Cardiac muscle cell (in vitro differentiated cells and primary cell): ENCODE measurements at regions not wholly inside any gene's neighbourhood (a gene's known extent, or its start where the extent isn't known, plus 50 kb on each side); places are given as distances from the start of the nearest gene placed in this dataset.
"Not testable (repeated sequence)": the region's sequence is repeated elsewhere in the genome, so short reads cannot be mapped to it uniquely, and the experiment has no call there.

Experiments
- DNase-seq, 2 donors: peaks; one replicate each; pipeline versions ENCODE4 v3.0.0 to v3.0.0-alpha.2; 2010 to 2017; ENCODE audit warnings: low read depth in 1 of 2, low spot score in 1 of 2
- H3K27ac ChIP-seq: fragments of 200-600 bp; sonication (generic); 2 replicates; pipeline ENCODE4 v1.5.1; 2016
- H3K27me3 ChIP-seq: fragments of 200-600 bp; sonication (generic); 2 replicates; pipeline ENCODE4 v1.6.0; 2016; ENCODE audit warnings: control low read depth
- H3K36me3 ChIP-seq: fragments of 200-600 bp; sonication (generic); 2 replicates; pipeline ENCODE4 v1.5.1; 2016; ENCODE audit warnings: control low read depth
- H3K4me1 ChIP-seq: fragments of 200-600 bp; sonication (generic); 2 replicates; pipeline ENCODE4 v1.8.1; 2017; ENCODE audit warnings: low read depth, mild to moderate bottlenecking, mixed run types
- H3K4me3 ChIP-seq: fragments of 200-600 bp; sonication (generic); 2 replicates; pipeline ENCODE4 v1.5.1; 2016; ENCODE audit warnings: mild to moderate bottlenecking
- H3K9me3 ChIP-seq: fragments of 200-600 bp; sonication (generic); 2 replicates; pipeline ENCODE4 v1.5.1; 2017; ENCODE audit warnings: low read depth, mild to moderate bottlenecking, control low read depth
- TF ChIP-seq, protein P1 (sequence below): IDR thresholded peaks from 2 replicates; pipeline ENCODE4 v1.5.1; 2012; ENCODE audit warnings: low read depth, mild to moderate bottlenecking, low read length

DNA sequence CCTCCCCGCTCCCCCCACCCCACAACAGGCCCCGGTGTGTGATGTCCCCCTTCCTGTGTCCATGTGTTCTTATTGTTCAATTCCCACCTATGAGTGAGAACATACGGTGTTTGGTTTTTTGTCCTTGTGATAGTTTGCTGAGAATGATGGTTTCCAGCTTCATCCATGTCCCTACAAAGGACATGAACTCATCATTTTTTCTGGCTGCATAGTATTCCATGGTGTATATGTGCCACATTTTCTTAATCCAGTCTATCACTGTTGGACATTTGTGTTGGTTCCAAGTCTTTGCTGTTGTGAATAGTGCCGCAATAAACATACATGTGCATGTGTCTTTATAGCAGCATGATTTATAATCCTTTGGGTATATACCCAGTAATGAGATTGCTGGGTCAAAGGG, 104.3 kb downstream of the MTPN start:
- H3K4me3 ChIP-seq, H3K27me3 ChIP-seq, DNase-seq, H3K36me3 ChIP-seq, H3K4me1 ChIP-seq, H3K9me3 ChIP-seq, H3K27ac ChIP-seq: not testable (repeated sequence)

DNA sequence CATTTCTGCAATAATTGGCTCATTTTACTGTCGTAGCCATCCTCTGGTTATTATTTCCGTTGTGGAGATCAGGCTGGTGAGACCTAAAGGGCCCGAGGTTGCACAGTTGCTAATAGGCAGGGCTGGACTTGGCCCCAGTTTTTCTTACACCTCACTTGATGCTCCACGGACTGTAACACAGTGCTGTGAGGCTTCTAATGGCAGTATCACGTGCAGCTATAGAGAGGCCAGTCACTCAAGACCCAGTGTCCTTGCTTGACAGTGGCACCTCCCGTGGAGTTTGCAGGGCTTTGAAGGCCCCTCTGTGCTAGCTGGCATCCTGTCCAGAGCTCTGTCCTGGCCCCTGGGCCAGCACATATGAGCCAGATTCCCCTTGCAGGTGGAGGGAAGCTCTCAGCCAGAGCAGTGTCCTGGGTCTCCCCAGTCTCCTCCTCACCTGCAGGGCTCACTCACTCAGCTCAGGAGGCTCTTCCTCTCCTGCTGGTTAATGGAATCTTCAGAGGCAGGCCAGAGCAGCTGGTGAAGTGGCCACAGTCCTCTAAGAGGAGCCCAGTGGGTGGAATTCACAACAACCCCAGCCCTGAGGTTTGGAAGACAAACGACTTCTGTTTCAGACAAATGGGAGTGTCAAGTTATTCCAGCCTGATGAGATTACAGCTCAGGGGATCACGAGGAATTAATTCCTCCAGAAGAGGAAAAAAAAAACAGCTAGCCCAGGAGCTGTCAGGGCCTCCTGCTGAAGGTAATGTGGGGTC, 114.2 kb upstream of the FAM180A start:
- Histone ChIP-seq H3K27me3 (no peaks in the 10 kb centered on the region), H3K4me1 (peaks cover 9% of the 10 kb centered on the region), H3K4me3 (no peak overlapping the region), H3K9me3 (no peaks in the 10 kb centered on the region), H3K36me3 (no peaks in the 10 kb centered on the region), H3K27ac (peak overlapping the region; percentile 6)
- DNase-seq, result peak in 1 of 2 donors; percentile 35
- TF ChIP-seq, protein P1, sequence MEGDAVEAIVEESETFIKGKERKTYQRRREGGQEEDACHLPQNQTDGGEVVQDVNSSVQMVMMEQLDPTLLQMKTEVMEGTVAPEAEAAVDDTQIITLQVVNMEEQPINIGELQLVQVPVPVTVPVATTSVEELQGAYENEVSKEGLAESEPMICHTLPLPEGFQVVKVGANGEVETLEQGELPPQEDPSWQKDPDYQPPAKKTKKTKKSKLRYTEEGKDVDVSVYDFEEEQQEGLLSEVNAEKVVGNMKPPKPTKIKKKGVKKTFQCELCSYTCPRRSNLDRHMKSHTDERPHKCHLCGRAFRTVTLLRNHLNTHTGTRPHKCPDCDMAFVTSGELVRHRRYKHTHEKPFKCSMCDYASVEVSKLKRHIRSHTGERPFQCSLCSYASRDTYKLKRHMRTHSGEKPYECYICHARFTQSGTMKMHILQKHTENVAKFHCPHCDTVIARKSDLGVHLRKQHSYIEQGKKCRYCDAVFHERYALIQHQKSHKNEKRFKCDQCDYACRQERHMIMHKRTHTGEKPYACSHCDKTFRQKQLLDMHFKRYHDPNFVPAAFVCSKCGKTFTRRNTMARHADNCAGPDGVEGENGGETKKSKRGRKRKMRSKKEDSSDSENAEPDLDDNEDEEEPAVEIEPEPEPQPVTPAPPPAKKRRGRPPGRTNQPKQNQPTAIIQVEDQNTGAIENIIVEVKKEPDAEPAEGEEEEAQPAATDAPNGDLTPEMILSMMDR, result no peak

DNA sequence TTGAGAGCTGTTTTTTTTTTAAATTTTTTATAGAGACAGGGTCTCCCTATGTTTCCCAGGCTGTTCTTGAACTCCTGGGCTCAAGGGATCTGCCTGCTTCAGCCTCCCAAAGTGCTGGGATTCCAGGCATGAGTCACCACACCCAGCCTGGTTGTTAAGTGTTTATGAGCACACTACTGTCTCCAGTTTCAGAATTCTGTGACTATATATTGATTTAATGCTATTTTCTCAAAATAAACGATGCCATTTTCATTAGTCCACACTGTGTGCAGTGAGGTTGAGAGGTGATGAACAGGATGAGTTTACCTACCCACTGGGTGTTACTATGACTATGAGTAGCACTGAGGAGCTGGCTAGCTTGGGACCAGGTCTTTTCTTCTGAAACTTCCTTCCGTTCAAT, 110.9 kb upstream of the FAM180A start:
- Histone ChIP-seq H3K9me3 (no peaks in the 10 kb centered on the region), H3K27me3 (no peaks in the 10 kb centered on the region), H3K4me3 (no peak overlapping the region), H3K36me3 (no peaks in the 10 kb centered on the region), H3K4me1 (peaks cover 9% of the 10 kb centered on the region), H3K27ac (no peak overlapping the region)
- no peak for DNase-seq
- TF ChIP-seq, protein P1, result no peak

DNA sequence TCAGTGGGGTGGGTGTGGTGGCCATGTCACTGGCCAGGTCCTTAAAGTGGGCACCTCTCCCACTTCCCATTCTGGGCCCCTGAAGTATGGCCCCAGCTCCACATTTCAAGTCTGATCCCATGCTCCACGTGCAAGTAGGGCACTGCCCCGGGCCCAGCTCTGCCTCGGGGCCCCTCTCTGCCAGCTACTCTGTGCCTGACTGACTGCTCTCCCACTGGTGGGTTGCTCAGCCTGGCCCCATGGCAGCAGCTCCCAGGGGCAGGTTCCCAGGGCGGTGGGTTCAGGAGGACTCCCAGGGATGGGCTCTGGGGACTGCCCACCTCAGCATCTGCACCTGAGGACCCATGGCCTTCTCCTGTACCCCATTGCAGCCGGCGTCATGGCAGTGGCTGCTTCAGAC, 110.2 kb upstream of the FAM180A start:
- TF ChIP-seq, protein P1, result no peak
- no peak for DNase-seq
- no peak overlapping the region for H3K27ac ChIP-seq
- no peaks in the 10 kb centered on the region for H3K36me3 ChIP-seq
- no peak overlapping the region for H3K4me3 ChIP-seq
- H3K4me1 ChIP-seq, result peaks cover 9% of the 10 kb centered on the region
- H3K27me3 ChIP-seq, result no peaks in the 10 kb centered on the region
- no peaks in the 10 kb centered on the region for H3K9me3 ChIP-seq

DNA sequence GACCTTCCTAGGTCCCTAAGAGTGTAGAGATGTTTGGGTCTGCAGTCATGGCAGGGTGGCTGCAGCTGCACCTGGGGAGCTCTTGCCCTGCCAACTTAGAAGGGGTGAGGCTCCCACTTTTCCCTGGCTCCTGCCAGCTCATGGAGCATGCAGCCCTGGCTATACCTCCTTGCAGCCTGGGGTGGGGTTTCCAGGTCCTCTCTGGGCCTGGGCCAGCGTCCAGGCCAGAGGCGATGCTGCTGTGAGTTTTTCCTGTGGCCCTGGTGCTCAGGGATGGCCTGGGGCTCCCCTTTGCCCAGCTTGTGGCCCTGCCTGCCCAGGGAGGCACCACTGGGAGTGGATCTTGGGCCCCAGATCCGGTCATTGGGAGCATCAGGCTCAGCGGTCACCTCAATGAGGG, 109.8 kb upstream of the FAM180A start:
- no peak for DNase-seq
- H3K9me3 ChIP-seq, result no peaks in the 10 kb centered on the region
- no peaks in the 10 kb centered on the region for H3K36me3 ChIP-seq
- H3K4me3 ChIP-seq, result no peak overlapping the region
- no peak overlapping the region for H3K27ac ChIP-seq
- TF ChIP-seq, protein P1, result no peak
- H3K27me3 ChIP-seq, result no peaks in the 10 kb centered on the region
- peaks cover 9% of the 10 kb centered on the region for H3K4me1 ChIP-seq

DNA sequence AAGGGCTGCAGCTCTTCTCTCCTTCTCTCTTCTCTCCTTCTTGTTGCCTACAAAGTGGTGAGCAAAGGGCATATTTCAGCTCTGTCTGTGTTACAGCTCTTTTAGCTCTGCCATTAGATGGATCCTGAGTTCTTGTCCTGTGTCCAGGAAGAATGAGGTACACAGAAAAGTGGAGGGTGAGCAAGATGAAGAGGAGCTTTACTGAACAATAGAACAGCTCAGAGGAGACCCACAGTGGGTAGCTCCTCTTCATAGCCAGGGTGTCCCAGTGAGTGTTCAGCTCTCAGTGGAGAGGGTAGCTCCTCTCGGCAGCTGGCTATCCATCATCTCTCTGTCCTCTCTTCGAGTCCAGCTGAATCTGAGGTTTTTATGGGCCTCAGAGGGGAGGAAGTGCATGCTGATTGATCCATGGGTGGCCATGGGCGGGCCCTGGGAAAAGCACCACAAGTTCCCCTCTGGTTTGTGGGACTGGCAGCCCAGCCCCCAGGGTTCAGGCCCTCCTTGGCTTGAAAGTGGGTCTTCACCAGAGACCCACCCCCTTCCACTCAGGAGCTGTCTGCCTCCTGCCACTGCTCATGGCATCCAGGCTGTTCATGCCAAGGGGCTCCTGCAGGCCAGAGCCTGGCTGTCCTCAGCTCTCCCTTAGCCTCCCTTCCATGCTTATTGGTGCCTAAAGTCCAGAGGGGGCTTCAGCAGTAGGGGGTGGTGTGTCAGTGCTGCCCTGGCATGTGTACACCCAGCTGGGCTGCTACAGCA, 109.1 kb upstream of the FAM180A start:
- Histone ChIP-seq H3K4me1 (peaks cover 2% of the 10 kb centered on the region), H3K4me3 (no peak overlapping the region), H3K36me3 (no peaks in the 10 kb centered on the region), H3K27ac (no peak overlapping the region), H3K9me3 (no peaks in the 10 kb centered on the region), H3K27me3 (no peaks in the 10 kb centered on the region)
- TF ChIP-seq, protein P1, result no peak
- DNase-seq, result no peak
